ENCODE measurements at regions not wholly inside any gene's neighbourhood (a gene's known extent, or its start where the extent isn't known, plus 50 kb on each side); places are given as distances from the start of the nearest gene placed in this dataset.

DNA sequence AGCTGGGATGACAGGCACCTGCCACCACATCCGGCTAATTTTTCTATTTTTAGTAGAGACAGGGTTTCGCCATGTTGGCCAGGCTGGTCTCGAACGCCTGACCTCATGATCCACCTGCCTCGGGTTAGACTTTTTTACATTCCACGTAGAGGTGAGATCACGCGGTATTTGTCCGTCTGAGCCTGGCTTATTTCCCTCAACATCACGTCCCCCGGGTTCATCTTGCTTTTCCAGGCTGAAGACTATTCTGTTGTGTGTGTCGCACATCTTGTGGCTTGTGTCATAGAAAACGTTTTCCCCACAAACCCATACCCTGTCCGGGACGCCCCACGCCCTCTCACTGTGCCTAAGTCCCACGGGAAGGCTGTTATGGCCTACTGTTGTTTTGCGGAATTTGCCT, 185.3 kb downstream of the CRLF2 start:
- TF ChIP-seq, protein P1, sequence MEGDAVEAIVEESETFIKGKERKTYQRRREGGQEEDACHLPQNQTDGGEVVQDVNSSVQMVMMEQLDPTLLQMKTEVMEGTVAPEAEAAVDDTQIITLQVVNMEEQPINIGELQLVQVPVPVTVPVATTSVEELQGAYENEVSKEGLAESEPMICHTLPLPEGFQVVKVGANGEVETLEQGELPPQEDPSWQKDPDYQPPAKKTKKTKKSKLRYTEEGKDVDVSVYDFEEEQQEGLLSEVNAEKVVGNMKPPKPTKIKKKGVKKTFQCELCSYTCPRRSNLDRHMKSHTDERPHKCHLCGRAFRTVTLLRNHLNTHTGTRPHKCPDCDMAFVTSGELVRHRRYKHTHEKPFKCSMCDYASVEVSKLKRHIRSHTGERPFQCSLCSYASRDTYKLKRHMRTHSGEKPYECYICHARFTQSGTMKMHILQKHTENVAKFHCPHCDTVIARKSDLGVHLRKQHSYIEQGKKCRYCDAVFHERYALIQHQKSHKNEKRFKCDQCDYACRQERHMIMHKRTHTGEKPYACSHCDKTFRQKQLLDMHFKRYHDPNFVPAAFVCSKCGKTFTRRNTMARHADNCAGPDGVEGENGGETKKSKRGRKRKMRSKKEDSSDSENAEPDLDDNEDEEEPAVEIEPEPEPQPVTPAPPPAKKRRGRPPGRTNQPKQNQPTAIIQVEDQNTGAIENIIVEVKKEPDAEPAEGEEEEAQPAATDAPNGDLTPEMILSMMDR (conservative IDR thresholded peaks at IDR 0.05 in 1 of 2, IDR thresholded peaks at IDR 0.05 in 1 of 2; ENCODE audit: extremely low read depth in 1 of 2, insufficient read depth in 1 of 2, low read depth in 1 of 2, low read length in 2 of 2) = no peak
- TF ChIP-seq EZH2 (IDR thresholded peaks at IDR 0.05; ENCODE audit: borderline replicate concordance, low read length) = no peak

Measured in mammary epithelial cell (primary cell).